GM12865 (cell line): ENCODE measurements at regions not wholly inside any gene's neighbourhood (a gene's known extent, or its start where the extent isn't known, plus 50 kb on each side); places are given as distances from the start of the nearest gene placed in this dataset.

Experiments used
- DNase-seq: peaks from one replicate; pipeline ENCODE4 v3.0.0; 2010; ENCODE audit warnings: low read depth
- H3K4me3 ChIP-seq: 2 replicates; pipeline ENCODE4 v1.5.1; 2011; ENCODE audit warnings: mild to moderate bottlenecking, low read depth, low read length, control low read depth
- CTCF ChIP-seq: IDR thresholded peaks from 2 replicates; pipeline ENCODE4 v1.5.1; 2011; ENCODE audit warnings: low read length, control low read depth, low read depth, inconsistent platforms; ENCODE audit not compliant: insufficient read depth; ENCODE audit errors: missing control alignments

- no peak for DNase-seq
- H3K4me3 ChIP-seq: no peak overlapping the region
- TF ChIP-seq CTCF: no peak
These were observed 1390.3 kb upstream of the NUDT12 start for GRCh38 chr5:104952876-104953275.

- no peak for TF ChIP-seq CTCF
- DNase-seq: no peak
- no peak overlapping the region for H3K4me3 ChIP-seq
These were observed 1389.2 kb upstream of the NUDT12 start for GRCh38 chr5:104951829-104952228.

- DNase-seq: no peak
- no peak overlapping the region for H3K4me3 ChIP-seq
- TF ChIP-seq CTCF: no peak
These were observed 1384.5 kb upstream of the NUDT12 start for GRCh38 chr5:104947076-104947475.

GRCh38 chr5:104942735-104943134 is 1380.1 kb upstream of the NUDT12 start:
- DNase-seq: no peak
- TF ChIP-seq CTCF: no peak
- H3K4me3 ChIP-seq: no peak overlapping the region

- TF ChIP-seq CTCF: no peak
- no peak overlapping the region for H3K4me3 ChIP-seq
- DNase-seq: no peak
These were observed 1378.5 kb upstream of the NUDT12 start for GRCh38 chr5:104941030-104941645.

GRCh38 chr5:104937598-104937997 is 1375.0 kb upstream of the NUDT12 start:
- no peak for TF ChIP-seq CTCF
- no peak overlapping the region for H3K4me3 ChIP-seq
- DNase-seq: no peak

GRCh38 chr5:104932431-104932830 is 1369.8 kb upstream of the NUDT12 start:
- TF ChIP-seq CTCF: no peak
- DNase-seq: no peak
- no peak overlapping the region for H3K4me3 ChIP-seq
